ENCODE measurements at regions not wholly inside any gene's neighbourhood (a gene's known extent, or its start where the extent isn't known, plus 50 kb on each side); places are given as distances from the start of the nearest gene placed in this dataset.

- Mint-ChIP-seq H3K27me3 (ENCODE audit: insufficient read depth) (no peaks in the 10 kb centered on the region), H3K4me3 (no peak overlapping the region), H3K9me3 (no peaks in the 10 kb centered on the region), H3K36me3 (ENCODE audit: low read depth) (no peaks in the 10 kb centered on the region), H3K4me1 (no peaks in the 10 kb centered on the region), H3K27ac (no peak overlapping the region)
- DNase-seq: no peak
- no peak overlapping the region for H3K4me3 ChIP-seq (ENCODE audit: low read length)
- no peaks in the 10 kb centered on the region for H3K4me1 ChIP-seq (ENCODE audit: control insufficient read depth, insufficient read depth, low read length)
- H3K36me3 ChIP-seq (ENCODE audit: control insufficient read depth, insufficient read depth, low read length): no peaks in the 10 kb centered on the region
- H3K9ac ChIP-seq (ENCODE audit: extremely low read depth, low read length, poor library complexity, severe bottlenecking): no peak overlapping the region
- TF ChIP-seq, protein P1, sequence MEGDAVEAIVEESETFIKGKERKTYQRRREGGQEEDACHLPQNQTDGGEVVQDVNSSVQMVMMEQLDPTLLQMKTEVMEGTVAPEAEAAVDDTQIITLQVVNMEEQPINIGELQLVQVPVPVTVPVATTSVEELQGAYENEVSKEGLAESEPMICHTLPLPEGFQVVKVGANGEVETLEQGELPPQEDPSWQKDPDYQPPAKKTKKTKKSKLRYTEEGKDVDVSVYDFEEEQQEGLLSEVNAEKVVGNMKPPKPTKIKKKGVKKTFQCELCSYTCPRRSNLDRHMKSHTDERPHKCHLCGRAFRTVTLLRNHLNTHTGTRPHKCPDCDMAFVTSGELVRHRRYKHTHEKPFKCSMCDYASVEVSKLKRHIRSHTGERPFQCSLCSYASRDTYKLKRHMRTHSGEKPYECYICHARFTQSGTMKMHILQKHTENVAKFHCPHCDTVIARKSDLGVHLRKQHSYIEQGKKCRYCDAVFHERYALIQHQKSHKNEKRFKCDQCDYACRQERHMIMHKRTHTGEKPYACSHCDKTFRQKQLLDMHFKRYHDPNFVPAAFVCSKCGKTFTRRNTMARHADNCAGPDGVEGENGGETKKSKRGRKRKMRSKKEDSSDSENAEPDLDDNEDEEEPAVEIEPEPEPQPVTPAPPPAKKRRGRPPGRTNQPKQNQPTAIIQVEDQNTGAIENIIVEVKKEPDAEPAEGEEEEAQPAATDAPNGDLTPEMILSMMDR (conservative IDR thresholded peaks at IDR 0.05): no peak
- no peak overlapping the region for H3K27ac ChIP-seq (ENCODE audit: low read depth, low read length)
- WGBS, 2 experiments (ENCODE audit: insufficient coverage in 1 of 2, insufficient read length in 1 of 2): 88 to 94% methylated on average over 1 of the region's 1 CpG
- no peaks in the 10 kb centered on the region for H3K27me3 ChIP-seq (ENCODE audit: control insufficient read depth, insufficient read depth, low read length, poor library complexity, severe bottlenecking)
- no peaks in the 10 kb centered on the region for H3K9me3 ChIP-seq (ENCODE audit: control insufficient read depth, low read length)
Measured at GRCh38 chr1:195327361-195327760, 1280.9 kb downstream of the KCNT2 start.

- no peaks in the 10 kb centered on the region for H3K9me3 Mint-ChIP-seq
- Histone ChIP-seq H3K9ac (ENCODE audit: extremely low read depth, low read length, poor library complexity, severe bottlenecking) (no peak overlapping the region), H3K27me3 (ENCODE audit: control insufficient read depth, insufficient read depth, low read length, poor library complexity, severe bottlenecking) (no peaks in the 10 kb centered on the region), H3K36me3 (ENCODE audit: control insufficient read depth, insufficient read depth, low read length) (no peaks in the 10 kb centered on the region), H3K27ac (ENCODE audit: low read depth, low read length) (no peak overlapping the region), H3K4me3 (ENCODE audit: low read length) (no peak overlapping the region), H3K9me3 (ENCODE audit: control insufficient read depth, low read length) (no peaks in the 10 kb centered on the region), H3K4me1 (ENCODE audit: control insufficient read depth, insufficient read depth, low read length) (no peaks in the 10 kb centered on the region)
- DNase-seq: no peak
- TF ChIP-seq, protein P1 (conservative IDR thresholded peaks at IDR 0.05): no peak
- no peak overlapping the region for H3K27ac Mint-ChIP-seq
- no peaks in the 10 kb centered on the region for H3K4me1 Mint-ChIP-seq
- no peaks in the 10 kb centered on the region for H3K27me3 Mint-ChIP-seq (ENCODE audit: insufficient read depth)
- 83% methylated on average over 1 of the region's 1 CpG; no CpG with 5 or more reads in 1 of the 2 experiments for WGBS, 2 experiments (ENCODE audit: insufficient coverage in 1 of 2, insufficient read length in 1 of 2)
- no peaks in the 10 kb centered on the region for H3K36me3 Mint-ChIP-seq (ENCODE audit: low read depth)
- no peak overlapping the region for H3K4me3 Mint-ChIP-seq
Measured at GRCh38 chr1:195326325-195326724, 1281.9 kb downstream of the KCNT2 start.

DNA sequence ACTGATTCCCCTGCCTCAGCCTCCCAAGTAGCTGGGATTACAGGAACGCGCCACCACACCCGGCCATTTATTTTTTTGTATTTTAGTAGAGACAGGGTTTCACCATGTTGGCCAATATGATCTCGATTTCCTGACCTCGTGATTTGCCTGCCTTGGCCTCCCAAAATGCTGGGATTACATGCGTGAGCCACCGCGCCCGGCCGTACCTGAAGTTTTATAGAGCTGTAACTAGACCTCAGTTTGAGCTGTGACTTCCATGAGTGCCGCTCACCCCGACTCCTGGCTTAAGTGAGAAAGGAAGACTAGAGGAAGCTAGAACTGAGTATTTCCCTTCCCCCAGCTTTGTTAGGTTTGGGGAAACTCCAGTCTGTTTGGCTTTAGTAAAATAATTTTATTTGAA, 1283.1 kb downstream of the KCNT2 start:
- Mint-ChIP-seq H3K4me1 (no peaks in the 10 kb centered on the region), H3K36me3 (ENCODE audit: low read depth) (no peaks in the 10 kb centered on the region), H3K27ac (no peak overlapping the region), H3K4me3 (no peak overlapping the region), H3K27me3 (ENCODE audit: insufficient read depth) (no peaks in the 10 kb centered on the region), H3K9me3 (no peaks in the 10 kb centered on the region)
- Histone ChIP-seq H3K4me3 (ENCODE audit: low read length) (no peak overlapping the region), H3K36me3 (ENCODE audit: control insufficient read depth, insufficient read depth, low read length) (no peaks in the 10 kb centered on the region), H3K27ac (ENCODE audit: low read depth, low read length) (no peak overlapping the region), H3K9me3 (ENCODE audit: control insufficient read depth, low read length) (no peaks in the 10 kb centered on the region), H3K27me3 (ENCODE audit: control insufficient read depth, insufficient read depth, low read length, poor library complexity, severe bottlenecking) (no peaks in the 10 kb centered on the region), H3K4me1 (ENCODE audit: control insufficient read depth, insufficient read depth, low read length) (no peaks in the 10 kb centered on the region), H3K9ac (ENCODE audit: extremely low read depth, low read length, poor library complexity, severe bottlenecking) (no peak overlapping the region)
- TF ChIP-seq, protein P1 (conservative IDR thresholded peaks at IDR 0.05): no peak
- DNase-seq: no peak
- 92 to 96% methylated on average over 10 to 12 of the region's 12 CpGs for WGBS, 2 experiments (ENCODE audit: insufficient coverage in 1 of 2, insufficient read length in 1 of 2)
